ENCODE measurements at regions not wholly inside any gene's neighbourhood (a gene's known extent, or its start where the extent isn't known, plus 50 kb on each side); places are given as distances from the start of the nearest gene placed in this dataset.
"Not testable (repeated sequence)": the region's sequence is repeated elsewhere in the genome, so short reads cannot be mapped to it uniquely, and the experiment has no call there.

GRCh38 chr9:38488156-38488698 lies 64.0 kb upstream of the IGFBPL1 start:
- TF ChIP-seq CTCF (IDR thresholded peaks at IDR 0.05) = no peak
- Mint-ChIP-seq H3K4me3 (ENCODE audit: unreplicated experiment) (no peak overlapping the region), H3K9me3 (ENCODE audit: low read depth) (peaks cover 8% of the 10 kb centered on the region), H3K27ac (ENCODE audit: unreplicated experiment) (no peak overlapping the region), H3K36me3 (ENCODE audit: low read depth) (peaks cover 4% of the 10 kb centered on the region), H3K27me3 (ENCODE audit: low read depth) (peaks cover 13% of the 10 kb centered on the region), H3K4me1 (ENCODE audit: low read depth) (peaks cover 8% of the 10 kb centered on the region)
- DNase-seq (ENCODE audit: low spot score) = no peak

GRCh38 chr9:38487418-38488155 lies 63.3 kb upstream of the IGFBPL1 start:
- H3K27me3 Mint-ChIP-seq (ENCODE audit: low read depth); H3K4me3 Mint-ChIP-seq (ENCODE audit: unreplicated experiment); H3K9me3 Mint-ChIP-seq (ENCODE audit: low read depth); DNase-seq (ENCODE audit: low spot score); H3K27ac Mint-ChIP-seq (ENCODE audit: unreplicated experiment); H3K4me1 Mint-ChIP-seq (ENCODE audit: low read depth); H3K36me3 Mint-ChIP-seq (ENCODE audit: low read depth): not testable (repeated sequence)

GRCh38 chr9:38486837-38487236 lies 62.6 kb upstream of the IGFBPL1 start:
- Mint-ChIP-seq H3K27ac (ENCODE audit: unreplicated experiment) (no peak overlapping the region), H3K4me1 (ENCODE audit: low read depth) (peaks cover 8% of the 10 kb centered on the region), H3K4me3 (ENCODE audit: unreplicated experiment) (no peak overlapping the region), H3K27me3 (ENCODE audit: low read depth) (peaks cover 8% of the 10 kb centered on the region), H3K36me3 (ENCODE audit: low read depth) (peaks cover 3% of the 10 kb centered on the region), H3K9me3 (ENCODE audit: low read depth) (peaks cover 4% of the 10 kb centered on the region)
- DNase-seq (ENCODE audit: low spot score) = no peak
- no peak for TF ChIP-seq CTCF (IDR thresholded peaks at IDR 0.05)

DNA sequence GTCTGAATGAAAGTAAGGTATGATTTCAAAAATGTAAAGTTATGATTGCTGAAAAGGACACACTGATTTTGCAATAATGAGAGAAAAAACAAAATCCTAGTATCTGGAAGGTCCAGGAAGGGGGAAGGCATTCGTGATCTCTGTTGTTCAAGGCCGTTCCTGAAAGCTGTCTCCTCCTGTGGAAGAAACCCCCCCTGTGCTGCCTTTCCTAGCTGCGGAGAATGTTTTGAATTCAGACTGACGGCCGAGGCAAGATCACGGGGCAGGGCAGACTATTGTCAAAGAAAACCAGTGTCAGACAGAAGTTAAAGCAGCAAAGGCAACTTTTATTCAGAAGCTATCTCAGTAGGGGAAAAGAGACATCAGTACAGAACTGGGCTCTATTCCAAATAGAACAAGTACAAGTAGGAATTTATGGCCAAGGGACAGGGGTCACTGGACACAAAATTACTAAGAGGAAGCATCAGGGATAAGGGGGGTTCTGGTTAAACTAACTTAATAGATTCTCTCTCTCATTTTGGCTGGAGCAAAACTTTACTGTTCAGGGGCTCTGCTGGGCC lies 61.9 kb upstream of the IGFBPL1 start:
- Mint-ChIP-seq H3K4me3 (ENCODE audit: unreplicated experiment) (peak overlapping the region; percentile 21), H3K4me1 (ENCODE audit: low read depth) (peaks cover 8% of the 10 kb centered on the region), H3K27ac (ENCODE audit: unreplicated experiment) (peak overlapping the region; percentile 47), H3K36me3 (ENCODE audit: low read depth) (no peaks in the 10 kb centered on the region), H3K9me3 (ENCODE audit: low read depth) (no peaks in the 10 kb centered on the region), H3K27me3 (ENCODE audit: low read depth) (peaks cover 4% of the 10 kb centered on the region)
- no peak for TF ChIP-seq CTCF (IDR thresholded peaks at IDR 0.05)
- DNase-seq (ENCODE audit: low spot score) = no peak

- not testable (repeated sequence) for H3K27ac Mint-ChIP-seq (ENCODE audit: unreplicated experiment); H3K4me3 Mint-ChIP-seq (ENCODE audit: unreplicated experiment)
Observed at GRCh38 chr9:38484076-38484665, 59.9 kb upstream of the IGFBPL1 start.

DNA sequence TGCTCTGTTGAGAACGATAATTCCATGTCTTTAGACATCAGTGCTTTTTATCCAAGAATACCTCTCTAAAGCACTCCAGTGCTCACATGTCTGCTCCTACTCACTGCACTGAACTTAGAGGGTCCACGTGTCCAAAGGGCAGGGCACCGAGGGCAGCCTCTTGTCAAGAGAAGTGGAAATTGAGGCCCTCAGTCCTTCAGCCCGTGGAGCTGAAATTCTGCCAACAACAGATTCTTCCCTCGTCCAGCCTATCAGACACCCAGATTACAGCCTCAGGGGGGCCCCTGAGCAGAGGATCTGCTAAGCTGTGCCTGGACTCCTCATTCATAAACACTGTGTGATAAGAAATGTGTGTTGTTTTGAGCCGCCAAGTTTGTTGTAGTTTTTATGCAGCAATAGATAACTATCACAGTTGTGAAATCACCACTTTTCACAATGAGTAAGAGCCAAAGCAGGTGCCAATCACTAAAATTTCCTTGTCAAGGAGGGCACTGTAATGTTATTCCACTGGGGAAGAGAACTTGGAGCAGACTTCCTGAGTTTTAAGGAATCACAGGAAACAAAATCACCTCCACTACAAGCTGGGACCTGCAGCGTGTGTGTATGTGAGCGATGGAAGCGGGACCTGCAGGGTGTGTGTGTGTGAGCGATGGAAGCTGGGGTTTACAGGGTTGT lies 58.8 kb upstream of the IGFBPL1 start:
- Mint-ChIP-seq H3K36me3 (ENCODE audit: low read depth) (no peaks in the 10 kb centered on the region), H3K27ac (ENCODE audit: unreplicated experiment) (no peak overlapping the region), H3K4me1 (ENCODE audit: low read depth) (peaks cover 8% of the 10 kb centered on the region), H3K27me3 (ENCODE audit: low read depth) (peaks cover 4% of the 10 kb centered on the region), H3K9me3 (ENCODE audit: low read depth) (no peaks in the 10 kb centered on the region), H3K4me3 (ENCODE audit: unreplicated experiment) (no peak overlapping the region)
- TF ChIP-seq CTCF (IDR thresholded peaks at IDR 0.05) = no peak
- DNase-seq (ENCODE audit: low spot score) = no peak

More at GRCh38 chr9:38484076-38484665, 59.9 kb upstream of the IGFBPL1 start:
- DNase-seq (ENCODE audit: low spot score); H3K27me3 Mint-ChIP-seq (ENCODE audit: low read depth); H3K9me3 Mint-ChIP-seq (ENCODE audit: low read depth); H3K36me3 Mint-ChIP-seq (ENCODE audit: low read depth); H3K4me1 Mint-ChIP-seq (ENCODE audit: low read depth): not testable (repeated sequence)
